ENCODE measurements at regions not wholly inside any gene's neighbourhood (a gene's known extent, or its start where the extent isn't known, plus 50 kb on each side); places are given as distances from the start of the nearest gene placed in this dataset.

GRCh38 chr21:15353546-15353945 is 288.7 kb upstream of the NRIP1 start:
- no peaks in the 10 kb centered on the region for H3K9me3 ChIP-seq
- no peaks in the 10 kb centered on the region for H3K27me3 ChIP-seq
- no peak overlapping the region for H3K27ac ChIP-seq
- no peak overlapping the region for H3K4me3 ChIP-seq
- H3K36me3 ChIP-seq: no peaks in the 10 kb centered on the region
- H3K4me1 ChIP-seq: no peaks in the 10 kb centered on the region
- TF ChIP-seq POLR2AphosphoS5 (IDR thresholded peaks at IDR 0.05) (no peak), POLR2A (IDR thresholded peaks at IDR 0.05) (no peak), EP300 (IDR thresholded peaks at IDR 0.05) (no peak), CTCF (IDR thresholded peaks at IDR 0.05) (no peak)
- ATAC-seq: no peak
- 55 to 73% methylated on average over 1 of the region's 1 CpG for WGBS, 2 donors (ENCODE audit: low coverage in 1 of 2)

DNA sequence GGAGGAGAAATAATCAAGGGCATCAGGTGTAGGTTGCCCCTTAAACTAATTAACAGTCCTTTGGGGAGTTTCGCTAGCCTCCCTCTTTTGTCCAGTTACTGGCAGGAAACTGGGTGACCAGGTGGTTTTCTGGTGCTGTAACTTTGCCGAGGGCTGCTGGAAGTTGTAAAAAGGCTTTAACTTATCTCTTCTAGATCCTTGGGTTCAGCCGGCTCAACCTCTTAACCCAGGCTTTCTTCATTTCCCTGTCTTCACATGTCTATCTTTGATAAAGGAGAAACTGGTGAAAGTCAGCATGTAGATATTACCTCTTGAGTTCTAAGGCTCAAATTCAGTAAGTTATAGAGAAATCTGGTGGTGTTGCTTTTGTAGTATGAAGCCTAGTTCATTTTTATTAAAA is 289.7 kb upstream of the NRIP1 start:
- no peak for ATAC-seq
- WGBS, 2 donors (ENCODE audit: low coverage in 1 of 2): 50 to 68% methylated on average over 3 of the region's 3 CpGs
- H3K9me3 ChIP-seq: no peaks in the 10 kb centered on the region
- TF ChIP-seq POLR2AphosphoS5 (IDR thresholded peaks at IDR 0.05) (no peak), POLR2A (IDR thresholded peaks at IDR 0.05) (no peak), CTCF (IDR thresholded peaks at IDR 0.05) (no peak), EP300 (IDR thresholded peaks at IDR 0.05) (no peak)
- no peak overlapping the region for H3K4me3 ChIP-seq
- no peaks in the 10 kb centered on the region for H3K36me3 ChIP-seq
- no peak overlapping the region for H3K27ac ChIP-seq
- H3K27me3 ChIP-seq: no peaks in the 10 kb centered on the region
- H3K4me1 ChIP-seq: no peaks in the 10 kb centered on the region

- Histone ChIP-seq H3K4me1 (no peaks in the 10 kb centered on the region), H3K4me3 (no peak overlapping the region), H3K27ac (no peak overlapping the region), H3K36me3 (no peaks in the 10 kb centered on the region), H3K27me3 (no peaks in the 10 kb centered on the region), H3K9me3 (no peaks in the 10 kb centered on the region)
- 25 to 39% methylated on average over 6 of the region's 6 CpGs for WGBS, 2 donors (ENCODE audit: low coverage in 1 of 2)
- TF ChIP-seq EP300 (IDR thresholded peaks at IDR 0.05): no peak
- no peak for TF ChIP-seq POLR2AphosphoS5 (IDR thresholded peaks at IDR 0.05)
- TF ChIP-seq POLR2A (IDR thresholded peaks at IDR 0.05): no peak
- no peak for TF ChIP-seq CTCF (IDR thresholded peaks at IDR 0.05)
- no peak for ATAC-seq
Observed at GRCh38 chr21:15355066-15355465, 290.3 kb upstream of the NRIP1 start.

GRCh38 chr21:15359251-15359650 is 294.5 kb upstream of the NRIP1 start:
- Histone ChIP-seq H3K4me3 (no peak overlapping the region), H3K4me1 (no peaks in the 10 kb centered on the region), H3K27me3 (no peaks in the 10 kb centered on the region), H3K27ac (no peak overlapping the region), H3K36me3 (no peaks in the 10 kb centered on the region), H3K9me3 (no peaks in the 10 kb centered on the region)
- no peak for TF ChIP-seq CTCF (IDR thresholded peaks at IDR 0.05)
- TF ChIP-seq EP300 (IDR thresholded peaks at IDR 0.05): no peak
- TF ChIP-seq POLR2A (IDR thresholded peaks at IDR 0.05): no peak
- TF ChIP-seq POLR2AphosphoS5 (IDR thresholded peaks at IDR 0.05): no peak
- WGBS, 2 donors (ENCODE audit: low coverage in 1 of 2): 79 to 83% methylated on average over 4 of the region's 4 CpGs
- no peak for ATAC-seq

GRCh38 chr21:15362458-15362857 is 297.7 kb upstream of the NRIP1 start:
- H3K9me3 ChIP-seq: peaks cover 0 to 10% (median 0%) of the 10 kb centered on the region in 3 donors
- no peak for ATAC-seq
- WGBS, 2 donors (ENCODE audit: low coverage in 1 of 2): 79 to 84% methylated on average over 3 to 4 of the region's 4 CpGs
- H3K4me1 ChIP-seq: no peaks in the 10 kb centered on the region
- no peak for TF ChIP-seq EP300 (IDR thresholded peaks at IDR 0.05)
- no peak for TF ChIP-seq CTCF (IDR thresholded peaks at IDR 0.05)
- no peak for TF ChIP-seq POLR2A (IDR thresholded peaks at IDR 0.05)
- no peak for TF ChIP-seq POLR2AphosphoS5 (IDR thresholded peaks at IDR 0.05)
- H3K27ac ChIP-seq: no peak overlapping the region
- no peak overlapping the region for H3K4me3 ChIP-seq
- no peaks in the 10 kb centered on the region for H3K27me3 ChIP-seq
- H3K36me3 ChIP-seq: no peaks in the 10 kb centered on the region
